Left renal pelvis (tissue), 4 donors: ENCODE measurements at regions not wholly inside any gene's neighbourhood (a gene's known extent, or its start where the extent isn't known, plus 50 kb on each side); places are given as distances from the start of the nearest gene placed in this dataset.

ENCODE experiments used
- DNase-seq, 4 donors: peaks; one replicate each; pipeline ENCODE4 v3.0.0-alpha.2; 2013; ENCODE audit warnings: low read depth in 4 of 4, low spot score in 3 of 4

GRCh38 chr5:54695198-54695966 is 177.8 kb downstream of the SNX18 start:
- DNase-seq = no peak

- no peak for DNase-seq
Measured at GRCh38 chr5:54693936-54694657, 176.5 kb downstream of the SNX18 start.

- no peak for DNase-seq
Measured at GRCh38 chr5:54692631-54693030, 175.1 kb downstream of the SNX18 start.

GRCh38 chr5:54691656-54692055 is 174.1 kb downstream of the SNX18 start:
- no peak for DNase-seq

GRCh38 chr5:54689411-54690251 is 172.1 kb downstream of the SNX18 start:
- DNase-seq = no peak

GRCh38 chr5:54680998-54681397 is 163.4 kb downstream of the SNX18 start:
- DNase-seq = no peak

GRCh38 chr5:54679686-54680085 is 162.1 kb downstream of the SNX18 start:
- DNase-seq = no peak

- no peak for DNase-seq
Measured at GRCh38 chr5:54678737-54679136, 161.2 kb downstream of the SNX18 start.

- DNase-seq = no peak
Measured at GRCh38 chr5:54676481-54677340, 159.2 kb downstream of the SNX18 start.

GRCh38 chr5:54673523-54674225 is 156.1 kb downstream of the SNX18 start:
- DNase-seq = no peak

GRCh38 chr5:54672871-54673270 is 155.3 kb downstream of the SNX18 start:
- no peak for DNase-seq

- DNase-seq = no peak
Measured at GRCh38 chr5:54671681-54672080, 154.1 kb downstream of the SNX18 start.

- no peak for DNase-seq
Measured at GRCh38 chr5:54671111-54671531, 153.6 kb downstream of the SNX18 start.

- DNase-seq = no peak
Measured at GRCh38 chr5:54670281-54670680, 152.7 kb downstream of the SNX18 start.

GRCh38 chr5:54669845-54670244 is 152.3 kb downstream of the SNX18 start:
- DNase-seq = no peak

GRCh38 chr5:54669285-54669684 is 151.7 kb downstream of the SNX18 start:
- DNase-seq = no peak

- DNase-seq = no peak
Measured at GRCh38 chr5:54668096-54668495, 150.5 kb downstream of the SNX18 start.

GRCh38 chr5:54667136-54667535 is 149.6 kb downstream of the SNX18 start:
- DNase-seq = no peak

- DNase-seq = no peak
Measured at GRCh38 chr5:54663866-54664265, 146.3 kb downstream of the SNX18 start.

GRCh38 chr5:54661111-54661510 is 143.6 kb downstream of the SNX18 start:
- DNase-seq = no peak
